Suprapubic skin (tissue), 3 donors: ENCODE measurements at regions not wholly inside any gene's neighbourhood (a gene's known extent, or its start where the extent isn't known, plus 50 kb on each side); places are given as distances from the start of the nearest gene placed in this dataset.

Source experiments
- CTCF ChIP-seq, 2 donors: fragments of 200-600 bp in 1 of 2; fragments of 450-650 bp in 1 of 2; sonication (generic) in 1 of 2; IDR thresholded peaks; one replicate each; pipeline ENCODE4 v1.5.1; 2016 to 2019; ENCODE audit warnings: antibody characterized with exemption in 2 of 2, mild to moderate bottlenecking in 1 of 2, moderate library complexity in 1 of 2
- POLR2A ChIP-seq, 2 donors: fragments of 450-650 bp; IDR thresholded peaks; one replicate each; pipeline ENCODE4 v1.6.1; 2017; ENCODE audit warnings: antibody characterized with exemption in 2 of 2, mild to moderate bottlenecking in 2 of 2, moderate library complexity in 2 of 2

GRCh38 chr4:30916337-30917274, 196.4 kb downstream of the PCDH7 start:
- TF ChIP-seq CTCF (IDR thresholded peaks at IDR 0.05) (no peak), POLR2A (IDR thresholded peaks at IDR 0.05) (no peak)
